ENCODE measurements at regions not wholly inside any gene's neighbourhood (a gene's known extent, or its start where the extent isn't known, plus 50 kb on each side); places are given as distances from the start of the nearest gene placed in this dataset.

GRCh38 chr5:24388448-24388847, 256.3 kb downstream of the CDH10 start:
- Histone ChIP-seq H2AK5ac (ENCODE audit: low read depth, low read length) (no peak overlapping the region), H2BK15ac (ENCODE audit: low read depth, low read length) (no peak overlapping the region), H3K9me1 (ENCODE audit: insufficient read depth, low read length) (no peaks in the 10 kb centered on the region), H3K14ac (replicated peaks; ENCODE audit: low read depth, low read length) (no peak overlapping the region), H2AFZ (replicated peaks; ENCODE audit: low read length, poor library complexity) (no peak overlapping the region), H4K5ac (ENCODE audit: low read depth, low read length) (no peak overlapping the region), H3K27ac (ENCODE audit: insufficient read depth, low read length) (no peak overlapping the region), H2BK20ac (ENCODE audit: low read depth, low read length) (no peak overlapping the region), H4K8ac (ENCODE audit: low read depth in 2 of 2, low read length in 2 of 2) (no peak overlapping the region), H2BK120ac (ENCODE audit: low read depth, low read length) (no peak overlapping the region), H3K4me3 (ENCODE audit: insufficient read depth, low read depth, low read length) (no peak overlapping the region), H4K20me1 (ENCODE audit: insufficient read depth, low read length) (no peaks in the 10 kb centered on the region), H2BK5ac (ENCODE audit: low read depth, low read length, poor library complexity, severe bottlenecking) (no peak overlapping the region), H3K9me3 (ENCODE audit: control insufficient read depth, insufficient read depth, low read length) (peaks cover 6% of the 10 kb centered on the region; the same call in 1 of the 2 replicates), H3K56ac (ENCODE audit: extremely low read depth, insufficient read depth, low read length) (no peak overlapping the region), H3K4me2 (ENCODE audit: low read depth, low read length) (no peak overlapping the region), H3K27me3 (ENCODE audit: control insufficient read depth, insufficient read depth, low read length) (no peaks in the 10 kb centered on the region), H3K79me1 (ENCODE audit: low read depth in 1 of 2, low read length in 2 of 2) (no peaks in the 10 kb centered on the region), H3K4ac (ENCODE audit: low read depth, low read length) (no peak overlapping the region), H3K23ac (ENCODE audit: low read depth, low read length) (no peak overlapping the region), H2AK9ac (replicated peaks; ENCODE audit: low read depth, low read length, poor library complexity) (no peak overlapping the region), H3K4me1 (ENCODE audit: control insufficient read depth, insufficient read depth, low read length) (no peaks in the 10 kb centered on the region), H3K36me3 (ENCODE audit: control insufficient read depth, insufficient read depth, low read length) (no peaks in the 10 kb centered on the region), H4K91ac (ENCODE audit: insufficient read depth, low read depth, low read length) (no peak overlapping the region), H3K18ac (ENCODE audit: low read depth, low read length) (no peak overlapping the region), H3K9ac (ENCODE audit: low read depth, low read length) (no peak overlapping the region)
- in situ Hi-C loops (cut with MboI; ENCODE audit: low sequenced_read_pairs) (no loop called here), dilution Hi-C loops (cut with HindIII; ENCODE audit: low sequenced_read_pairs, unreplicated experiment) (no loop called here), intact Hi-C loops (cut with micrococcal nuclease) (no loop called here)
- DNase-seq: no peak
- ChIA-PET POLR2A (ENCODE audit: unreplicated experiment) (no interaction called here), CTCF (no interaction called here)
- no TSS peak for BruUV-seq (replicated peaks)
- no peak for ATAC-seq (ENCODE audit: low read depth)
- TF ChIP-seq CHD1 (IDR thresholded peaks at IDR 0.05; ENCODE audit: low read depth, low read length) (no peak), NFE2L2 (IDR thresholded peaks at IDR 0.05; ENCODE audit: low read depth, low read length) (no peak), CEBPB (IDR thresholded peaks at IDR 0.05; ENCODE audit: low read depth, low read length) (no peak), RAD21 (IDR thresholded peaks at IDR 0.05; ENCODE audit: low read length) (no peak), USF2 (IDR thresholded peaks at IDR 0.05; ENCODE audit: low read depth, low read length) (no peak), SMC3 (IDR thresholded peaks at IDR 0.05; ENCODE audit: low read depth, low read length) (no peak), FOS (IDR thresholded peaks at IDR 0.05; ENCODE audit: low read depth, low read length) (no peak), MXI1 (IDR thresholded peaks at IDR 0.05; ENCODE audit: borderline replicate concordance, low read depth, low read length) (no peak), RFX5 (IDR thresholded peaks at IDR 0.05; ENCODE audit: low read depth, low read length) (no peak), BHLHE40 (IDR thresholded peaks at IDR 0.05; ENCODE audit: low read depth, low read length) (no peak), MAFK (IDR thresholded peaks at IDR 0.05; ENCODE audit: low read depth, low read length) (no peak), MAZ (IDR thresholded peaks at IDR 0.05; ENCODE audit: borderline replicate concordance, low read depth, low read length) (no peak), CTCF (conservative IDR thresholded peaks at IDR 0.05; ENCODE audit: low read depth, low read length) (no peak), RCOR1 (IDR thresholded peaks at IDR 0.05; ENCODE audit: insufficient replicate concordance, low read length) (no peak)
- WGBS, 2 experiments (ENCODE audit: extremely low coverage in 2 of 2, insufficient read length in 1 of 2): no CpG with 5 or more reads among the region's 5 CpGs

Measured in IMR-90 (cell line).